ENCODE measurements at regions not wholly inside any gene's neighbourhood (a gene's known extent, or its start where the extent isn't known, plus 50 kb on each side); places are given as distances from the start of the nearest gene placed in this dataset.

DNA sequence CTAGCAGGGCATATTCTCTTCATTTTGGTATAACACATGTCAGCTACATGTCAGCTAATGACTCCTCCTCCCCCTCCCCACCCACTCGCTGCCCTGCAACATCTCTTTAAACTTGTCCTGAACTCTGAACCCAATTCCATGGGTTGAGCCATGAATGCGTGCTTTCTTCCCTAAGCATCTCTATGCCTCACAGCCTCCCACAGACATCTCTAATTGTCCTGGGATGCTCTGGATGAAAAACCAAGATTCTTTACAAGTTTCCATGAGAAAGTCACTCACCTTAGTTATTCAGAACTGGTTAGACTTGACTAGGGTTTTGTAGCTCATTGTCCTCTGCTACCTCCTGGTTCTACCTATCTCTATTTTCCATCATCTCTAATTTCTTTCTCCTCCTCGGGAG is 629.1 kb downstream of the TBL1XR1 start:
- DNase-seq (ENCODE audit: extremely low read depth, low read depth): no peak
- TF ChIP-seq, protein P1, sequence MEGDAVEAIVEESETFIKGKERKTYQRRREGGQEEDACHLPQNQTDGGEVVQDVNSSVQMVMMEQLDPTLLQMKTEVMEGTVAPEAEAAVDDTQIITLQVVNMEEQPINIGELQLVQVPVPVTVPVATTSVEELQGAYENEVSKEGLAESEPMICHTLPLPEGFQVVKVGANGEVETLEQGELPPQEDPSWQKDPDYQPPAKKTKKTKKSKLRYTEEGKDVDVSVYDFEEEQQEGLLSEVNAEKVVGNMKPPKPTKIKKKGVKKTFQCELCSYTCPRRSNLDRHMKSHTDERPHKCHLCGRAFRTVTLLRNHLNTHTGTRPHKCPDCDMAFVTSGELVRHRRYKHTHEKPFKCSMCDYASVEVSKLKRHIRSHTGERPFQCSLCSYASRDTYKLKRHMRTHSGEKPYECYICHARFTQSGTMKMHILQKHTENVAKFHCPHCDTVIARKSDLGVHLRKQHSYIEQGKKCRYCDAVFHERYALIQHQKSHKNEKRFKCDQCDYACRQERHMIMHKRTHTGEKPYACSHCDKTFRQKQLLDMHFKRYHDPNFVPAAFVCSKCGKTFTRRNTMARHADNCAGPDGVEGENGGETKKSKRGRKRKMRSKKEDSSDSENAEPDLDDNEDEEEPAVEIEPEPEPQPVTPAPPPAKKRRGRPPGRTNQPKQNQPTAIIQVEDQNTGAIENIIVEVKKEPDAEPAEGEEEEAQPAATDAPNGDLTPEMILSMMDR (IDR thresholded peaks at IDR 0.05; ENCODE audit: low read depth, low read length): no peak

DNA sequence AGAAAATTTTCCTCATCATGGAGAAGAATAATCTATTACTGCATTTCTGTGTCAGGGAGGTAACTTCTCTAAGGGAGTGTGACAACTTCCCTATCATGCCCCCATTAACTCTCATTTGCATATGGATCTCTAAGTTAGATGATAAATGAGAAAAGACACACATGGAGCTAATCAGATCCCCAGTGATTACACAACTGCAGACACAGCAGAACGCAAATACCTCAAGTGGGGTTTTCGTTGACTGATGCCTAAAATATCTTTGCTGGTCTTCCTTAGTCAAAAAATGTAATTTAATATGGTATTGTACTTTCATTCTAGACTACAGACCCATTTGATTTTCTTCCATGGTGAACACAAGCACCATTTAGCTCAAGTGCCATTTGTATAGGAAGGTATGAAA is 630.5 kb downstream of the TBL1XR1 start:
- no peak for DNase-seq (ENCODE audit: extremely low read depth, low read depth)
- TF ChIP-seq, protein P1 (IDR thresholded peaks at IDR 0.05; ENCODE audit: low read depth, low read length): no peak

DNA sequence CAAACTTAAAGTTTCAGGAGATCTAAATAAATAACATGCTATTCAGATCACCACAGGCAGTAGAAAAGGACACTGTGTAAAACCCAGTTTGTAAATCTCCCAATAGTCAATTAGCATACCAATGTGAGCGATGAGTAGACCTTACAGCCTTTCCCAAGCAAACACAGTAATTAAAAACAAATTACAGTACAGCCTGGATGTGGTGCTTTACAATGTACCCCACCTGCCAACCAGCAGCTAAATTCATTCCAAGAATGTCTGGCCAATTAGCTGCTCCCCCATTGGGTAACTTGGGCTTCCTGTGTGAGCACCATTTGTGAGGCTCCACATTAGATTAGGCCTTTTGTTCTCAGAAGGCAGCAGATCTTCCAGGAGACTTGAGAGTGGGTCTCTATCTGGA is 635.0 kb downstream of the TBL1XR1 start:
- no peak for DNase-seq (ENCODE audit: extremely low read depth, low read depth)
- TF ChIP-seq, protein P1 (IDR thresholded peaks at IDR 0.05; ENCODE audit: low read depth, low read length): no peak

DNA sequence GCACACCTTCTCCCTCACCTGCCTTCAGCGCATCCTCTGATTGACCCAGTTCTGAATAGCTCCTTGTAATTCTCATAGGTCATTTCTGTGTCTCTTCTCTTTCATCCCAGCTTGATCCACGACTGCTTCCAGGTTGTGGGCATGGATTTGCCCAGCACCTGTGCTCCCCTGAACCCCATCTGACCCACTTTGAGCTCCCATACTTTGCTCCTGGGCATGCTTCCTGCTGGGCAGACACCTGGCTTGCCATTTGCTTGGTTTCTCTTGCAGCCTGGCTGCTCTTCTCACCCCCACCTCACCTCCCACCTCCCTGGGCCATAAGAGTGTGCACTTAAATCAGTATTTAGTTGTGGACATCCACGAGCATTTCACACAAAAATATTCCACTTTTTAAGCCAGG is 635.5 kb downstream of the TBL1XR1 start:
- TF ChIP-seq, protein P1 (IDR thresholded peaks at IDR 0.05; ENCODE audit: low read depth, low read length): no peak
- no peak for DNase-seq (ENCODE audit: extremely low read depth, low read depth)

DNA sequence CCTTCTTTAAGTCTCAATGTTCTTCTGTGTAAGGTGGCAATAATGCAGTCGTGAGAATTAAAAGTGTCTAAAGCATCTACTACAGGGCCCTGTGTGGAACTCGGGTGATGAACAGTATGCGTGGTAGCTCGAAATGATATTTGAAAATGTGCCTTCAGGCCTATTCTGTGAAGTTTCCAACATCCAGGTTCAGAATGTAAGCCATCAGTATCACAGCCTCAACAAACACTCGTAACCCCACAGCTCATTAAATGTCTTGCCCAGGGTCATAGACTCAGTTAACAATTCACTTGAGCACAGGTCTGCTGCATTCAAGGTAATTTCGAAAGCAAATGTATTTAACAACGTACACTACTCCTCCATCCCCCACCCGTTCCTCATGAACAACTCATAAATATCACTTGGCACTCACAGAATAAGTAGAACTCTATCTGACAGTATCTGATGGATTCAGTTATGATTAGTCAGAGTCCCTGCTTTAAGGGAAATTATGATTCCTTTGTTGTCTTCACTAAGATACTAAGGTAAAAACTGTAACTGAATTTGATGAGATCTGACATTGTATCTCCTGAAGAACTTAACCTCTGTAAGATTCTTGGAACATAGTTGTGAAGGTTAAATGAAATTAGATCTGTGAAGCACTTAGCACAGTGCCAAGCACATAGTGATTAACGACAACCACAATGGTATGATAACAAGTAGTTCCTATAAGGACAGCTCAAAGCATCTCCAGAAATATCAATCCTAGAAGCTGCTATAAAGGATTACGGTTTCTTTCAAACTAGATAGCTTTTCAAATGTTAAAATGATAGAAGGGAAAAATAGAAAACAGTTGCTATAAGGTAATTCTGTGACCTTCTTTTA is 642.3 kb downstream of the TBL1XR1 start:
- no peak for DNase-seq (ENCODE audit: extremely low read depth, low read depth)
- TF ChIP-seq, protein P1 (IDR thresholded peaks at IDR 0.05; ENCODE audit: low read depth, low read length): no peak

DNA sequence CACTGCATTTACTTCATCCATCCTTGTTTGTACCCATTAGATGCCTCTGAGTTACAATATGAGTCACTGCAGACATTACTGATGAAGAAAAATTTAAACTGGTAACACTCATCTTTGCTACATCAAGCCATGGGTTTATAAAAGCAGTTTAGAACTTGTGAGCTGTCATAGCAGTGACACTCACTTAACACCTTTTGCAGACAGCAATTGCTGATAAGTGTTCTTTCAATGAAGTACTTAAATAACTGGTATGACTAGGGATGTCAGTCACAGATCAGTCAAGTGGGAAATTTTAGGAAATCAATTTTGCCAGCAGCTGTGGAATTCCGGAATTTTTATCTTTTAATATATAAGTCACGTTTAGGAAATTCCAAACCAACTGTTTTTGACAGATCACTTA is 643.0 kb downstream of the TBL1XR1 start:
- DNase-seq (ENCODE audit: extremely low read depth, low read depth): no peak

DNA sequence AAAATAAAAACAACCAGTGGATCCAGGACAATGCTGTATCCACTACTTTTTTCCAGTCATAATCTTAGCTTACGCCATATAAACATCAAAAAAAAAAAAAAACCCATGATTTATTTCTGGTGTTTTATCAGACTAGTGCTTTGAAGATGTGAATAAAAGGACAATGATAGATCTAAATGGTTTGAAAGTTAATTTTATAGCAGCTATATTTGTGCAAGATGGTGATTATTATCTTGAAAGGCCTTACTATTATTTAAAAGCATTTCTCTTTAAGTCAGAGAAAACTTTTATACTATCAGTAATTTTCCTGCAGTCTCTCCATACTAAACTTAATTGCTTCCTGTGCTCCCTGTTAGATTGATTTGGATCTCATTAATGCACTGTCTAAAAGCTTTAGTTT is 670.3 kb downstream of the TBL1XR1 start:
- TF ChIP-seq, protein P1 (IDR thresholded peaks at IDR 0.05; ENCODE audit: low read depth, low read length): no peak
- DNase-seq (ENCODE audit: extremely low read depth, low read depth): no peak

More for the DNA sequence above, 643.0 kb downstream of the TBL1XR1 start:
- TF ChIP-seq, protein P1 (IDR thresholded peaks at IDR 0.05; ENCODE audit: low read depth, low read length): no peak

Data from AG09319 (cell line).